ENCODE measurements at regions not wholly inside any gene's neighbourhood (a gene's known extent, or its start where the extent isn't known, plus 50 kb on each side); places are given as distances from the start of the nearest gene placed in this dataset.

GRCh38 chr2:189298481-189298880 lies 118.9 kb upstream of the COL5A2 start:
- no peaks in the 10 kb centered on the region for H3K36me3 ChIP-seq
- no peaks in the 10 kb centered on the region for H3K27me3 ChIP-seq (replicated peaks; ENCODE audit: insufficient read depth)
- DNase-seq (ENCODE audit: low spot score) (no peak), ATAC-seq (ENCODE audit: insufficient number of reproducible peaks, low FRiP score, low read depth) (no peak)
- no peak overlapping the region for H3K4me3 ChIP-seq
- peaks cover 2 to 5% of the 10 kb centered on the region in 2 donors for H3K4me1 ChIP-seq (ENCODE audit: control insufficient read depth in 1 of 2, low read depth in 2 of 2)
- H3K27ac ChIP-seq: no peak overlapping the region
- TF ChIP-seq CTCF (IDR thresholded peaks at IDR 0.05): no peak
- H3K9me3 ChIP-seq: no peaks in the 10 kb centered on the region

- ATAC-seq (ENCODE audit: insufficient number of reproducible peaks, low FRiP score, low read depth) (no peak), DNase-seq (ENCODE audit: low spot score) (no peak)
- no peaks in the 10 kb centered on the region for H3K4me1 ChIP-seq (ENCODE audit: control insufficient read depth in 1 of 2, low read depth in 2 of 2)
- H3K9me3 ChIP-seq: no peaks in the 10 kb centered on the region
- no peaks in the 10 kb centered on the region for H3K36me3 ChIP-seq
- no peak for TF ChIP-seq CTCF (IDR thresholded peaks at IDR 0.05)
- no peak overlapping the region for H3K4me3 ChIP-seq
- H3K27me3 ChIP-seq (replicated peaks; ENCODE audit: insufficient read depth): no peaks in the 10 kb centered on the region
- H3K27ac ChIP-seq: no peak overlapping the region
Observed at GRCh38 chr2:189299974-189300373, 120.4 kb upstream of the COL5A2 start.

GRCh38 chr2:189300916-189301315 lies 121.4 kb upstream of the COL5A2 start:
- Histone ChIP-seq H3K27ac (no peak overlapping the region), H3K4me1 (ENCODE audit: control insufficient read depth in 1 of 2, low read depth in 2 of 2) (no peaks in the 10 kb centered on the region), H3K27me3 (replicated peaks; ENCODE audit: insufficient read depth) (no peaks in the 10 kb centered on the region), H3K36me3 (no peaks in the 10 kb centered on the region), H3K4me3 (no peak overlapping the region), H3K9me3 (no peaks in the 10 kb centered on the region)
- no peak for ATAC-seq (ENCODE audit: insufficient number of reproducible peaks, low FRiP score, low read depth)
- TF ChIP-seq CTCF (IDR thresholded peaks at IDR 0.05): no peak
- no peak for DNase-seq (ENCODE audit: low spot score)

GRCh38 chr2:189302274-189302948 lies 122.8 kb upstream of the COL5A2 start:
- no peak for ATAC-seq (ENCODE audit: insufficient number of reproducible peaks, low FRiP score, low read depth)

GRCh38 chr2:189304360-189304759 lies 124.8 kb upstream of the COL5A2 start:
- no peak for TF ChIP-seq CTCF (IDR thresholded peaks at IDR 0.05)

More at GRCh38 chr2:189302274-189302948, 122.8 kb upstream of the COL5A2 start:
- Histone ChIP-seq H3K9me3 (no peaks in the 10 kb centered on the region), H3K36me3 (no peaks in the 10 kb centered on the region), H3K4me3 (no peak overlapping the region), H3K4me1 (ENCODE audit: control insufficient read depth in 1 of 2, low read depth in 2 of 2) (peaks cover 0 to under 1% of the 10 kb centered on the region in 2 donors), H3K27ac (no peak overlapping the region), H3K27me3 (replicated peaks; ENCODE audit: insufficient read depth) (no peaks in the 10 kb centered on the region)
- DNase-seq (ENCODE audit: low spot score): no peak
- TF ChIP-seq CTCF (IDR thresholded peaks at IDR 0.05): no peak

More at GRCh38 chr2:189304360-189304759, 124.8 kb upstream of the COL5A2 start:
- no peak for ATAC-seq (ENCODE audit: insufficient number of reproducible peaks, low FRiP score, low read depth)
- no peaks in the 10 kb centered on the region for H3K36me3 ChIP-seq
- no peak overlapping the region for H3K27ac ChIP-seq
- no peak for DNase-seq (ENCODE audit: low spot score)
- no peaks in the 10 kb centered on the region for H3K27me3 ChIP-seq (replicated peaks; ENCODE audit: insufficient read depth)
- no peaks in the 10 kb centered on the region for H3K9me3 ChIP-seq
- H3K4me1 ChIP-seq (ENCODE audit: control insufficient read depth in 1 of 2, low read depth in 2 of 2): peaks cover 0 to 12% of the 10 kb centered on the region in 2 donors
- no peak overlapping the region for H3K4me3 ChIP-seq
